ENCODE measurements at regions not wholly inside any gene's neighbourhood (a gene's known extent, or its start where the extent isn't known, plus 50 kb on each side); places are given as distances from the start of the nearest gene placed in this dataset.

DNA sequence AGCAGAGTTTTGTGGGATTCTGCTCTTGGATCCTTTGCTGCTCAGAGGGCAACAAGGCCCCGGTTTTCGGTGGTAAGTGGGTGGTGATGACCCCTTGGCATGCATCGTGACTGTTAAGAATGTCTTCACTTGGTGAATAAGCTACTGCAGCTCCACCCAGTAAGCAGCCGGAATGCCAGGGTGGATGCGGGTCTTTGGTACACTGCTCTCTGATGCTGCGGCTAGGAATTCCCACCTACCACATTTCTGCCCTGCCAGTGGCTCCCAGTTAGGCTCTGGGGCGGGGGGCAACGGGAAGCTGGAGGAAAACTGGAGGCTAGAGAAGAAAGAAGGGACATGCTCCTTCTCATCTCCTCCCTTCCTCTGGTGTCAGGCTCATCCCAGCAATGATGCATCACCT, 180.4 kb upstream of the GALNT2 start:
- CTCF ChIA-PET, result no interaction called here
- no peak for DNase-seq
- no peaks in the 10 kb centered on the region for H3K4me1 Mint-ChIP-seq (ENCODE audit: low read depth)

DNA sequence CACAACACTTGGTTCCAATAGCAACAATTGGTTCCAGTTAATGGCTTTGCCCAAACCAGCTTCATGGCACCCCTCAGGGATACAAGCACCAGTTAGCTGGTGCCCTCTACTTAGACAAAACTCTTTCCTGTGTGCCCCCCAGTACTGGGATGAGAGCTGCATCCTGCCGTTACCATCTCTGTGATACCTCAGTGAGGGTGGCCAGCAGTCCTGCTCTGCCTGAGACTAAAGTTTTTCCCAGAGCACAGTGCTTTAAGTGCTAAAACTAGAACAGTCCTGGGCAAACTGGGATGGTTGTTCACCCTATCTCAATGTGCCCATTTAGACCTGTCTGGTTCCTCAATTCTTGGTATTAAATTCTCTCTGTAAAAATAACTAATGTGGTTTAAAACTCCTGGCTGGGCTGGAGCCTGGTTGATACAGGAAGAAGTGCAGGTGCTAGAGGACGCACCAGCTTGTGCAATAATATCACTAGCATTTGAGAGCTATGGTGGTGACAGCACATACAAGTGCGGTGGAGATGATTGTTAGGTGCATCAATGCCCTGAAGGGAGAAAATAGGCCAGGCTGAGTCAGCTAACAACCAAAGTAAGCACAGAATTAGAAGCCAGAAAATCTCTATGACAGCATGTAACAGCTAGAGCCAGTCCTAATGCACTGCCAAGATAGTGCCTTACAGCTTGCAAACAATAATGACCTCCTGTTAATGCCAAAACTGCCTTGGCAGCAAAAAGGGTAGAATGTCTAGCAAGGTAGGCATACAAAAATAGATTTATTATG, 179.8 kb upstream of the GALNT2 start:
- CTCF ChIA-PET, result no interaction called here
- no peak overlapping the region for H3K27ac Mint-ChIP-seq
- intact Hi-C loops (cut with micrococcal nuclease), result no loop called here
- no peak overlapping the region for H3K4me3 Mint-ChIP-seq
- H3K9me3 Mint-ChIP-seq, result no peaks in the 10 kb centered on the region
- H3K4me1 Mint-ChIP-seq (ENCODE audit: low read depth), result no peaks in the 10 kb centered on the region
- peaks cover 10% of the 10 kb centered on the region for H3K27me3 Mint-ChIP-seq (ENCODE audit: low read depth)
- H3K36me3 Mint-ChIP-seq (ENCODE audit: low read depth), result no peaks in the 10 kb centered on the region
- no peak for DNase-seq

More for the DNA sequence above, 180.4 kb upstream of the GALNT2 start:
- Mint-ChIP-seq H3K27ac (no peak overlapping the region), H3K36me3 (ENCODE audit: low read depth) (no peaks in the 10 kb centered on the region), H3K9me3 (no peaks in the 10 kb centered on the region), H3K4me3 (no peak overlapping the region), H3K27me3 (ENCODE audit: low read depth) (peaks cover 10% of the 10 kb centered on the region)
- intact Hi-C loops (cut with micrococcal nuclease), result no loop called here

DNA sequence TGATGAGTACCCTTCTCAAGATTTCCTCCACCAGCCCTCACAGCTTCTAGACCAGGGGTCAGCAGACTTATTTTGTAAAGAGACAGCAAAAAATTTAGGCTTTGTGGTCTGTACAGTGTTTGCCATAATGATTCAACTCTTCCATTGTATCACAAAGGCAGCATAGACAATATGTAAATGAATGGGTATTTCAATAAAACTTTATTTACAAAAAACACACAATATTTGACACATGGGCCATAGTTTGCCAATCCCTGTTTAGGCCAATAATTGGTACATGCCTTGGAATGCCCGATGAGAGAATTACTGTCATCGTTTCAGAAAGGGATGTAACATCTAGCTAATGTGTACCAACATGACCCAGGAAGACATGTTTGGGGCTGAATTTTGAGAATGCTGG, 178.9 kb upstream of the GALNT2 start:
- Mint-ChIP-seq H3K9me3 (no peaks in the 10 kb centered on the region), H3K4me1 (ENCODE audit: low read depth) (no peaks in the 10 kb centered on the region), H3K4me3 (no peak overlapping the region), H3K27me3 (ENCODE audit: low read depth) (peaks cover 3% of the 10 kb centered on the region), H3K36me3 (ENCODE audit: low read depth) (no peaks in the 10 kb centered on the region), H3K27ac (no peak overlapping the region)
- intact Hi-C loops (cut with micrococcal nuclease), result no loop called here
- DNase-seq, result no peak
- CTCF ChIA-PET, result no interaction called here

DNA sequence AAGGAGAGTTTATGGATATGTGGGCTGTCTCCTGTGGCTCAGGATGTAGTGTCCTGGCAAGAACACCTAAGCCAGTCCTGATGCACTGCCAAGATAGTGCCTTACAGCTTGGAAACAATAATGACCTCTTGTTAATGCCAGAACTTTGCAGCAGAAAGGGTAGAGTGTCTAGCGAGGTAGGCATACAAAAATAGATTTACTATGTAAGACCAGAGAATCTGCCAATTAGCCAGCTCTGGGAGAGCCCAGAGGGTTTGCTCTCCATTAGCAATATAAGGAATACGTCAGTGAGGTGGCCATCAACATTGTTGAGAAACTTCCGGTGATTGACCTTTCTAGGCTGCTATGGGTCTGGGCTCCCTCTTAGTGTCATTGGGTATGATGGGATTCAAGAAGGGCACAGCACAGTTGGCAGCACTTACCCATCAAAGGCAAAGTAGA, 178.5 kb upstream of the GALNT2 start:
- DNase-seq, result no peak
- H3K27ac Mint-ChIP-seq, result no peak overlapping the region
- no peak overlapping the region for H3K4me3 Mint-ChIP-seq
- no peaks in the 10 kb centered on the region for H3K36me3 Mint-ChIP-seq (ENCODE audit: low read depth)
- H3K9me3 Mint-ChIP-seq, result no peaks in the 10 kb centered on the region
- peaks cover 3% of the 10 kb centered on the region for H3K27me3 Mint-ChIP-seq (ENCODE audit: low read depth)
- intact Hi-C loops (cut with micrococcal nuclease), result no loop called here
- CTCF ChIA-PET, result no interaction called here
- no peaks in the 10 kb centered on the region for H3K4me1 Mint-ChIP-seq (ENCODE audit: low read depth)

DNA sequence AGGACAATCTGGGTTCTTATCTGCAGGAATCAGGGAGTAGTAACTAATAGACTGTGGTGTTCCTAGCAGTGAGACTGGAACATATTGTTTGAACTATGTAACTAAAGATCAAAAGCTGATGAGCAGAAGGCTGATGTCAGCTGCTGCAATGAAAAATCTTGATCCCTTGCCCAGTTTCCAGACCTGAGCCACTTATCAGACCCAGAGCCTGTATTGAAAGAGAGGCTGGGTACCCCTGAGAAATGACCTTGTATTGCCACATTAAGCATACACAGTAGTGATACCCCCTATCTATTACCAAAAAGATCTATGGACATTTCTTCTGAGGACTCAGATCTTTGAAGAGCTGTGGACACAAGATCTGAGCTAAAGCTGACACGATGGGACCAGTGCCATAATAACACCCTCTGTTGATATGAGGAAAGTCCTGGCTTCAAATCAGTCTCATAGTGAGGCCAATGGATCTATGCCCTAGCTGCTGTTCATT, 178.0 kb upstream of the GALNT2 start:
- peaks cover 3% of the 10 kb centered on the region for H3K27me3 Mint-ChIP-seq (ENCODE audit: low read depth)
- CTCF ChIA-PET, result no interaction called here
- no peaks in the 10 kb centered on the region for H3K9me3 Mint-ChIP-seq
- DNase-seq, result no peak
- no peaks in the 10 kb centered on the region for H3K4me1 Mint-ChIP-seq (ENCODE audit: low read depth)
- H3K27ac Mint-ChIP-seq, result no peak overlapping the region
- no peak overlapping the region for H3K4me3 Mint-ChIP-seq
- intact Hi-C loops (cut with micrococcal nuclease), result no loop called here
- no peaks in the 10 kb centered on the region for H3K36me3 Mint-ChIP-seq (ENCODE audit: low read depth)

DNA sequence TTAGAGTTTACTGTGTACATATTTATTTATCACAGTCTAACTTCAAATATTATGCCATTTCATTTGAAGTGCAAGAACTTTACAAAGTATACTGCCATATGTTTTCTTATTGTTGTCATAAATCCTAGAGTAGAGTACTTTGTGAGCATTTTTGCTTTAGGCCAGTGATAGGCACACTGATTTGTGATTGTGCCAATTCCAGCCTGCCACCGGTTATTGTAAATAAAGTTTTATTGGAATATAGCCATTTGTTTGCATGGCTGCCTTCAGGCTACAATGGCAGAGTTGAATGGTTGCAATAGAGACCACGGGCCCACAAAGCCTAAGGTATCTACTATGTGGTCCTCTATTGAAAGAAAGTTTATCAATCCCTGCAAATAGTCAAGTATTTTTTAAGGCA, 175.8 kb upstream of the GALNT2 start:
- H3K4me1 Mint-ChIP-seq (ENCODE audit: low read depth), result no peaks in the 10 kb centered on the region
- intact Hi-C loops (cut with micrococcal nuclease), result no loop called here
- H3K4me3 Mint-ChIP-seq, result no peak overlapping the region
- DNase-seq, result no peak
- peaks cover 8% of the 10 kb centered on the region for H3K27me3 Mint-ChIP-seq (ENCODE audit: low read depth)
- H3K27ac Mint-ChIP-seq, result no peak overlapping the region
- no peaks in the 10 kb centered on the region for H3K36me3 Mint-ChIP-seq (ENCODE audit: low read depth)
- no peaks in the 10 kb centered on the region for H3K9me3 Mint-ChIP-seq
- CTCF ChIA-PET, result no interaction called here

DNA sequence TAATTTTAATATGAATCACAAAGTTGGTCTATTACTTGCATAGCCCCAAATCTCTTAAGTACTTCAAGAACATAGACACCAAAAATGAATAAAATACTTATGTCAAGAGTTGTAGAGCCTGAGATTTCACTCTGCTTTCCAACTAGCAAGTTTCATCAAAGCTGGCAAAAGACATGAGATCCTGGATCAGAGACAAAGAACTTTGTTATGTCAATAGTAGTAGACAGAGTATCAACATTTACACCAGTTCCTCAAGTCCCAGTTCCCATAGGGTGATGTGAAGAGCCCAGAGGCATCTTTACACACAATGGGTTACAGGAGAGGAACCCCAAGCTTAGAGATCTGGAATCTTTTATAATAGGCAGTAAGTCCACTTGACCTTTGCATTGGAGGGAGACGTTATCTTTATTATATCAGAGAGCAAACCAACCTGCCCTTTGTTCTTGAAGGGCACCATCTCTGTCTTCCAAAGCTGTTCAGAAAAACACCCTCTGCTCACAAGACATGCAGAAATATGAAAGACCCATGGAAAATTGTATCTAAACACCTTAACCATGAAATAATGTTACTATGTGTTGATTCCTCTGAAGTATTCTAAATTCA, 174.4 kb upstream of the GALNT2 start:
- no peak for DNase-seq

DNA sequence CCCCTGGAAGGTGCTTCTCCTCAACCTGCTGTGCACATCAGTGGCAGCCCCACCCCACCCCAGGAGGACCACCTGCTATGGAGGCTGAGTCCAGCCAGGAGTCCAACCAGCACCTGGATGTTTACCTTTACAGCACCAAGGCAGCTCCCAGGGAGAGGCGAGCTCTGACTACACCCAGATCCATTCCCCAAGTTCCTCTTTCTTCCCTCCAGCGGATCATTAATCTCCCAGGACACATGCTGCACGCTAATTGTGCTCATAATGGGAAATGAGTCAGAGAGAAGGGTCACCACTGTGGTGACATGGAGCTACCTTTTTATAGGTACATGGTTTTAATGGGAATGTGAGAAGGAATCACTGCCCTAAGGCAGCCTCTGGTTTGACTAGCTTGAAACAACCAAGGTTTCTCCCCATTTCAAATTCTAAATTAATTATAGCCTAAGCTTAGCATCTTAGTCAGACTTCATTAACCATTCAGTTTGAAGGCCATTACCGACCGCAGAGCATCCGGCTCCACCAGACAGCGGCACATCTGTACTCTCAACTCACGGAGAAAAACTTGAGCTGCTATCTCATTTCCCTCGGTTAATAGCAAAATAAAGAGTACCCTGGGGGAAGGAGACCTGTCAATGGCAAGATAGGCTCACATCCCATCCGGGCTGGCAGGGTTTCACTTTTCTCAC, 173.1 kb upstream of the GALNT2 start:
- Mint-ChIP-seq H3K36me3 (ENCODE audit: low read depth) (no peaks in the 10 kb centered on the region), H3K27me3 (ENCODE audit: low read depth) (peaks cover 22% of the 10 kb centered on the region), H3K27ac (no peak overlapping the region), H3K4me3 (no peak overlapping the region), H3K4me1 (ENCODE audit: low read depth) (no peaks in the 10 kb centered on the region), H3K9me3 (no peaks in the 10 kb centered on the region)
- no peak for DNase-seq
- CTCF ChIA-PET, result interaction anchor here (1.1 kb wide), 1 partner anchor 273 kb away, joined by 3 read pairs; no protein-coding TSS in a partner anchor
- intact Hi-C loops (cut with micrococcal nuclease), result no loop called here

More for the DNA sequence above, 174.4 kb upstream of the GALNT2 start:
- intact Hi-C loops (cut with micrococcal nuclease), result no loop called here
- Mint-ChIP-seq H3K4me3 (no peak overlapping the region), H3K27ac (no peak overlapping the region), H3K4me1 (ENCODE audit: low read depth) (no peaks in the 10 kb centered on the region), H3K27me3 (ENCODE audit: low read depth) (peaks cover 17% of the 10 kb centered on the region), H3K9me3 (no peaks in the 10 kb centered on the region), H3K36me3 (ENCODE audit: low read depth) (no peaks in the 10 kb centered on the region)
- CTCF ChIA-PET, result no interaction called here

DNA sequence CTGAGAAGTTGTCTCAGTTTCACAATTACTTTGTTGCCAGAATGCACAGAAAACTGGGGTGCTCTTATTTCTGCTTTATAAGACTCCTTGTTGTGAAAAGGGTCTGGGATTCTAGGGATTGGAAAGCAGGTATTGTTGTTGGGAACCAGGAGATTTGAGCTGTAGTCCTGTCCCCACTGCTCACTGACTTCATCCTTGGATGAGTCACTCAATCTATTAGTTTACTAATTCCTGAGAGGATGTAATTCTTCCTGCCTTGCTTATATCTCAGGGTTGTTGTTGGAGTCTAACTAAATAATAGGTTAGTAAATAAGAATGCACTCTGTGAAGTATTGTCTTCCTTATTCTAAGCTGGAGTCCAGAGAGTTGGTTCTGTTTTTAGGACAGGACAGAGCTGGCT, 172.5 kb upstream of the GALNT2 start:
- Mint-ChIP-seq H3K27me3 (ENCODE audit: low read depth) (peaks cover 23% of the 10 kb centered on the region), H3K9me3 (no peaks in the 10 kb centered on the region), H3K36me3 (ENCODE audit: low read depth) (no peaks in the 10 kb centered on the region), H3K4me1 (ENCODE audit: low read depth) (no peaks in the 10 kb centered on the region), H3K4me3 (no peak overlapping the region), H3K27ac (no peak overlapping the region)
- CTCF ChIA-PET, result interaction anchor here (1.1 kb wide), 1 partner anchor 272 kb away, joined by 3 read pairs; no protein-coding TSS in a partner anchor
- intact Hi-C loops (cut with micrococcal nuclease), result no loop called here
- DNase-seq, result no peak

DNA sequence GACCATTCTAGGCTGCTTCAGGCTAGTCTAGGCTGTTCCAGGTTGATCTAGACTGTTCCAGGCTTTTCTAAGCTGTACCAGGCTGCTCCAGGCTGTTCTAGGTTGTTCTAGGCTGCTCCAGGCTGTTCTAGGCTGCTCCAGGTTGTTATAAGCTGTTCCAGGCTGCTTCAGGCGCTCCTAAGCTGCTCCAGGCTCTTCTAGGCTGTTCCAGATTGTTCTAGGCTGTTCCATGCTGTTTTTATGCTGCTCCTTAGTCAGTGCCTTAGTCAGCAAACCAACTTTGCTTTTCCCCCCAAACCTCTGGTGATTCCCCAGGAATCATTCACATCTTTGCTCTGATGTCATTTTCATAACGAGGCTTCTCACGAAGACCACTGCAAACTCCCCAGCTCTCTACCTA, 171.4 kb upstream of the GALNT2 start:
- DNase-seq, result no peak
- H3K27ac Mint-ChIP-seq, result no peak overlapping the region
- H3K4me1 Mint-ChIP-seq (ENCODE audit: low read depth), result no peaks in the 10 kb centered on the region
- CTCF ChIA-PET, result no interaction called here
- H3K9me3 Mint-ChIP-seq, result no peaks in the 10 kb centered on the region
- no peaks in the 10 kb centered on the region for H3K36me3 Mint-ChIP-seq (ENCODE audit: low read depth)
- intact Hi-C loops (cut with micrococcal nuclease), result no loop called here
- peaks cover 30% of the 10 kb centered on the region for H3K27me3 Mint-ChIP-seq (ENCODE audit: low read depth)
- no peak overlapping the region for H3K4me3 Mint-ChIP-seq

DNA sequence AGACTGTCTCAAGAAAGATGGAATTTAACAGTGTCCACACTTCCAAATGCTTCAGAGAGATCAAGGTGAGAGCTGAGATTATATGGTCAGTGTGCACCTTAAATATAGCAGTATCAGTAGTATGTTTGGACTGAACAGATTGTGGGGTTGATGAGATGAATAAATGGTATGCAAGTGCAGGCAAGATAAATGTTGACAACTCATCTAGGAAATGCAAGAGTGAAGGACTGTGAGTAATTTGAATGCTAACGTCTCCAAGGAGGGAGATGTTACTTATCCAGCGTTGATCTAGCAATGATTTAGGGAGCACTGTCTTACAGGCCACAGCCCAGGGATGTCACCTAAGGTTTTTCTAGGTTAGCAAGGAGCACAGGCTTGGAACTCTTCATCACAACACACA, 170.7 kb upstream of the GALNT2 start:
- Mint-ChIP-seq H3K4me3 (no peak overlapping the region), H3K4me1 (ENCODE audit: low read depth) (no peaks in the 10 kb centered on the region), H3K36me3 (ENCODE audit: low read depth) (no peaks in the 10 kb centered on the region), H3K9me3 (no peaks in the 10 kb centered on the region), H3K27ac (no peak overlapping the region), H3K27me3 (ENCODE audit: low read depth) (peaks cover 33% of the 10 kb centered on the region)
- no peak for DNase-seq
- intact Hi-C loops (cut with micrococcal nuclease), result no loop called here
- CTCF ChIA-PET, result no interaction called here

DNA sequence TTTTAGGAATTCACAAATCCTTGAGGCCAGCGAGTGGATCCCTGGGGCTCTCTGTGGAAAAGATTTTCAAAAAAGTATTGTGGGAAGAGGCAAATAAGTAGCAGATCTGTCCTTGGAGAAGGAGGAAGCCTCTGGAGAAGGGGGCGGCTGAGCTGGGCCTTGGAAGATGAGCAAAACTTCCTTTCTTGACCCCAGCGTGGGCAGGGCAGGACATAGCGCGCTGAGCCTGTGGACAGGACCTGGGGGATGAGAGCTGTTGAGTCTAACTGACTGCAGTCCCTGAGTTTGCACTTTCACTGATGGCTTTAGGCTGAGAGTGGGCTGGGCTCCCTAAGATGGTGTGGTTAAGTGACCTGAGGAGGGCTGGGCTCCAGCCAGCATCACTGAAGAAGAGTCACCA, 170.2 kb upstream of the GALNT2 start:
- H3K27me3 Mint-ChIP-seq (ENCODE audit: low read depth), result peaks cover 37% of the 10 kb centered on the region
- H3K4me3 Mint-ChIP-seq, result no peak overlapping the region
- CTCF ChIA-PET, result no interaction called here

More for the DNA sequence above, 170.2 kb upstream of the GALNT2 start:
- Mint-ChIP-seq H3K4me1 (ENCODE audit: low read depth) (no peaks in the 10 kb centered on the region), H3K27ac (no peak overlapping the region), H3K36me3 (ENCODE audit: low read depth) (no peaks in the 10 kb centered on the region), H3K9me3 (no peaks in the 10 kb centered on the region)
- DNase-seq, result no peak
- intact Hi-C loops (cut with micrococcal nuclease), result no loop called here
